Tibial nerve (tissue), 4 donors: ENCODE measurements at regions not wholly inside any gene's neighbourhood (a gene's known extent, or its start where the extent isn't known, plus 50 kb on each side); places are given as distances from the start of the nearest gene placed in this dataset.

ENCODE experiments used
- DNase-seq, 2 donors: peaks; one replicate each; pipeline ENCODE4 v3.0.0-alpha.2; 2019; ENCODE audit warnings: low spot score in 2 of 2
- H3K27ac ChIP-seq, 4 donors: fragments of 200-600 bp; sonication (generic) in 3 of 4; one replicate each; pipeline ENCODE4 v1.5.1; 2017 to 2019; ENCODE audit warnings: mild to moderate bottlenecking in 1 of 4
- H3K27me3 ChIP-seq, 2 donors: fragments of 200-600 bp; sonication (generic) in 1 of 2; one replicate each; pipeline versions ENCODE4 v1.5.1 to v1.6.0; 2017 to 2019
- H3K36me3 ChIP-seq, 3 donors: fragments of 200-600 bp; sonication (generic); one replicate each; pipeline ENCODE4 v1.5.1; 2018 to 2019
- H3K4me1 ChIP-seq, 4 donors: fragments of 200-600 bp; sonication (generic) in 3 of 4; one replicate each; pipeline ENCODE4 v1.5.1; 2017 to 2019
- H3K4me3 ChIP-seq, 4 donors: fragments of 200-600 bp; sonication (generic) in 3 of 4; one replicate each; pipeline ENCODE4 v1.5.1; 2017 to 2019; ENCODE audit warnings: mild to moderate bottlenecking in 1 of 4, moderate library complexity in 1 of 4
- H3K9me3 ChIP-seq, 4 donors: fragments of 200-600 bp; sonication (generic) in 3 of 4; one replicate each; pipeline ENCODE4 v1.5.1; 2017 to 2019
- EP300 ChIP-seq, 2 donors: sonication (generic); formaldehyde crosslinking; IDR thresholded peaks; one replicate each; pipeline ENCODE4 v1.6.1; 2017; ENCODE audit warnings: antibody characterized with exemption in 2 of 2, mild to moderate bottlenecking in 1 of 2
- POLR2A ChIP-seq, 2 donors: fragments of 450-650 bp; IDR thresholded peaks; one replicate each; pipeline ENCODE4 v1.6.1; 2017; ENCODE audit warnings: antibody characterized with exemption in 2 of 2, mild to moderate bottlenecking in 2 of 2, moderate library complexity in 2 of 2
- WGBS, 2 donors: methylation state at CpG; one replicate each; pipeline ENCODE4 v1.1.5; 2018; 5-methylcytosine and 5-hydroxymethylcytosine counted together
- TF ChIP-seq, protein P1 (sequence below), 5 experiments: fragments of 200-600 bp in 3 of 5; fragments of 450-650 bp in 2 of 5; sonication (generic) in 3 of 5; IDR thresholded peaks; one replicate each; pipeline ENCODE4 v1.5.1; 2016 to 2019; ENCODE audit warnings: antibody characterized with exemption in 5 of 5, mild to moderate bottlenecking in 3 of 5, moderate library complexity in 2 of 5

DNA sequence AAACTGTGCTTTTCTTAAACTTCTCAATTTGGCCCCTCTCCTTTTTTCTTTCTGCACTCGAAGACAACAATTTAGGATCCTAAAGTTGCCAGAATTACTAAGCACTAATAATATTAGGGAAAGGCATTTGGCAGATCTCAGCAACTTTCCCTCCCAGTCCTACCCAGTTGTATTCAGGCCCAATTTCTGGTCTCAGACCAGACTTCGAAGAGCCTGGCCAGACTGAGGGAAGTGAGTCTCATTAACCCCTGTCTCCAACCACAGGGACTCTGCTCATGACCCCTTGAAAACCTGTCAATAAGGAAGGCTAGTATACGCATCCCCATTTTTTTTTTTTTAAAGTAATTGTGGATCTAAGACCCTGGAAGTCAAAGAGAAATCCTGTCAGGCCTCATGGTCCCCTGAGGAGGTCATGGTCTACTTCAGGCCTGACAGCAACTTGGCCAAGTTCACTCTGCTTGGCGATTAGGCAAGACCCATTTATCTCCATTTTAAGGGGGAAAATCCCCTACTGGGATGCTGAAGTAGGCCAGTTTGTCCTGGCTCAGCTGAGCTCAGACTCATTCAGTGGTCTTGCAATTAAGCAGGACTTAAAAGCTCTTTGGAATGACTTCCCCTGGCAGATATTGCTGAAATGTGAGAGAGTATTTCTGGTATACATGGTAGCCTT is 521.0 kb downstream of the FUT8 start:
- H3K36me3 ChIP-seq = no peaks in the 10 kb centered on the region
- H3K9me3 ChIP-seq = no peaks in the 10 kb centered on the region
- TF ChIP-seq EP300 (IDR thresholded peaks at IDR 0.05) = no peak
- no peak for TF ChIP-seq POLR2A (IDR thresholded peaks at IDR 0.05)
- TF ChIP-seq, protein P1, sequence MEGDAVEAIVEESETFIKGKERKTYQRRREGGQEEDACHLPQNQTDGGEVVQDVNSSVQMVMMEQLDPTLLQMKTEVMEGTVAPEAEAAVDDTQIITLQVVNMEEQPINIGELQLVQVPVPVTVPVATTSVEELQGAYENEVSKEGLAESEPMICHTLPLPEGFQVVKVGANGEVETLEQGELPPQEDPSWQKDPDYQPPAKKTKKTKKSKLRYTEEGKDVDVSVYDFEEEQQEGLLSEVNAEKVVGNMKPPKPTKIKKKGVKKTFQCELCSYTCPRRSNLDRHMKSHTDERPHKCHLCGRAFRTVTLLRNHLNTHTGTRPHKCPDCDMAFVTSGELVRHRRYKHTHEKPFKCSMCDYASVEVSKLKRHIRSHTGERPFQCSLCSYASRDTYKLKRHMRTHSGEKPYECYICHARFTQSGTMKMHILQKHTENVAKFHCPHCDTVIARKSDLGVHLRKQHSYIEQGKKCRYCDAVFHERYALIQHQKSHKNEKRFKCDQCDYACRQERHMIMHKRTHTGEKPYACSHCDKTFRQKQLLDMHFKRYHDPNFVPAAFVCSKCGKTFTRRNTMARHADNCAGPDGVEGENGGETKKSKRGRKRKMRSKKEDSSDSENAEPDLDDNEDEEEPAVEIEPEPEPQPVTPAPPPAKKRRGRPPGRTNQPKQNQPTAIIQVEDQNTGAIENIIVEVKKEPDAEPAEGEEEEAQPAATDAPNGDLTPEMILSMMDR (IDR thresholded peaks at IDR 0.05) = no peak
- no peak for DNase-seq
- H3K4me3 ChIP-seq = no peak overlapping the region
- no peak overlapping the region for H3K27ac ChIP-seq
- no peaks in the 10 kb centered on the region for H3K4me1 ChIP-seq
- H3K27me3 ChIP-seq = no peaks in the 10 kb centered on the region
- 73 to 80% methylated on average over 4 of the region's 4 CpGs for WGBS, 2 donors

DNA sequence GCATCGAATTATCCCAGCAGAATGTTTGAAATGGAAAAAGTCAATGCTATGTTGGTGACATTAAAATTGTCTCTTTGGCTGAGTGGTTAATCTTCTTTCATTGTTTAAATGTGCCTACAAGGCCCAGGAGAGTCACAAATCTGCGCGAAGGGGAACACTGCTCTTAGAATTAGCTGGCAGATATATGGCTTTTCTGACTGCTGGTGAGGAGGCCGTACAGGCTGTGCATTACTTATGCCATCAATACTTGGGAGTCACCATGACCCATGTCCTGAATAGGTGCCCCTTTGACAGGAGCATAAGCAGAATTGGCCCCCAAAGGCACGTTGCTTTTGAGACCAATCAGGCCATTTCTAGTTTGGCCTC is 521.5 kb downstream of the FUT8 start:
- TF ChIP-seq EP300 (IDR thresholded peaks at IDR 0.05) = no peak
- TF ChIP-seq, protein P1 (IDR thresholded peaks at IDR 0.05) = no peak
- TF ChIP-seq POLR2A (IDR thresholded peaks at IDR 0.05) = no peak
- H3K27ac ChIP-seq = no peak overlapping the region
- no peaks in the 10 kb centered on the region for H3K27me3 ChIP-seq
- no peak for DNase-seq
- WGBS, 2 donors = 78 to 89% methylated on average over 5 of the region's 5 CpGs
- no peaks in the 10 kb centered on the region for H3K36me3 ChIP-seq
- H3K4me1 ChIP-seq = no peaks in the 10 kb centered on the region
- no peaks in the 10 kb centered on the region for H3K9me3 ChIP-seq
- H3K4me3 ChIP-seq = no peak overlapping the region

DNA sequence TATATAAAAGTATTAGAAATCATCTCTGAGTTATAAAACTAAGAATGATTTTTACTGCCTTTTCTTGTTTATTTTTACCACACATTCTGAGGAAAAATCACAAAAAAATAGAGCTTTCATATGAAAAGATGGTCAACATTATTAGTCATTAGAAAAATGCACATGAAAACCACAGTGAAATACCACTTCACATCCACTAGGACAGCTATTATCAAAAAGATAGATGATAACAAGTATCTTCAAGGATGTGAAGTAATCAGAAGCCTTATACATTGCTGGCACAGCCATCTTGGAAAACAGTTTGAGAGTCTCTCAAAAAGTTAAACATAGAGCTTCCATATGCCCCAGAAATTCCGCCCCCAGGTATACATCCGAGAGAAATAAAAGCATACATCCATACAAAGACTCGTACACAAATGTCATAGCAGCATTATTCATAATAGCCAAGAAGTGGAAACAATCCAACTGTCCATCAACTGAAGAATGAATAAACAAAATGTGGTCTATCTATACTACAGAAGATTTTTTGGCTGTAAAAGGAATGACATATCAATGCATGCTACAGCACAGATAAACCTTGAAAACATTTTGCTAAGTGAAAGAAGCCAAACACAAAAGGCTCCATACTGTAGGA is 523.9 kb downstream of the FUT8 start:
- H3K27me3 ChIP-seq = no peaks in the 10 kb centered on the region
- TF ChIP-seq, protein P1 (IDR thresholded peaks at IDR 0.05) = no peak
- TF ChIP-seq POLR2A (IDR thresholded peaks at IDR 0.05) = no peak
- TF ChIP-seq EP300 (IDR thresholded peaks at IDR 0.05) = no peak
- 63 to 69% methylated on average over 3 of the region's 3 CpGs for WGBS, 2 donors
- no peak overlapping the region for H3K27ac ChIP-seq
- H3K4me3 ChIP-seq = no peak overlapping the region
- no peaks in the 10 kb centered on the region for H3K36me3 ChIP-seq
- DNase-seq = no peak
- H3K4me1 ChIP-seq = no peaks in the 10 kb centered on the region
- no peaks in the 10 kb centered on the region for H3K9me3 ChIP-seq

DNA sequence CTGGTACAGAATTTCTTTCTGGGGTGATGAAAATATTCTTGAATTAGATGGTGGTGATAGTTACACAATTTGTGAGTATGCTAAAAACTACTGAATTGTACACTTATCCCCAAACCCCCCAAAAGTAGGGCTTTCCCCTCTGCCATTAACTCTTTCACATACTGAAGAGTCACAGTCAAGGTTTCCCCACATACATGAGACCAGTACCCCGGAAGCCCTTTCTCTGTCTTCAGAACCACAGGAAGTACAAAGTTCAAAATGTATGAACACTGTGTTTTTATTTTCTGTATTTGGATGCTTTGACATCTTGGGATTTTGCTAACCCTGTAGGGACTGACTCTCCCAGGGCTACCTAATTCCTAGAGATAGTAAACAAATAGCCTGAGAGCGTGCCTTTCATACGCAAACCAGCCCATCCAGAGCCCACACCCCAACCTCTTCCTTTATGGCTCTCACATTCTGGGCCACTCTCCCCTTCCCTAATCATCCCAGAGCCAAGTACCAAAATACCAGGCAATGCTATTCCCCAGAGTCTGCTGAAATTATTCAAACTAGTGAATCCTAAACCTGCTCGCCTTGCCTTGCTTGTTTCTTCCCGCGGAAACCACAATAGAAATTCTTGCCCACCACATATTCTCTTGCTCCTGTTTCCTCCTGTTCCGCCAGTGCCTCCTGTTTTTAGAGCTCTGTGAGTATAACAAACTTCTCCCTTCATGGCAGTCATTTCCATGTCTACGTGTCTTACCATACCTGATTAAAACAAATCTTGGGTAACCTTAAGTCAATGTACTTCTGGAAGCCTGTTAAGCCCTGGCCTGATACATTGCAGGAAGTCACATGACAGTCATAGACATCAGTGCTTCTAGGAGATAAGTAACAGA is 524.8 kb downstream of the FUT8 start:
- no peak for TF ChIP-seq EP300 (IDR thresholded peaks at IDR 0.05)
- no peak for TF ChIP-seq POLR2A (IDR thresholded peaks at IDR 0.05)
- TF ChIP-seq, protein P1 (IDR thresholded peaks at IDR 0.05) = no peak
- no peaks in the 10 kb centered on the region for H3K9me3 ChIP-seq
- H3K36me3 ChIP-seq = no peaks in the 10 kb centered on the region
- 86 to 87% methylated on average over 8 of the region's 8 CpGs for WGBS, 2 donors
- no peaks in the 10 kb centered on the region for H3K27me3 ChIP-seq
- no peak overlapping the region for H3K4me3 ChIP-seq
- DNase-seq = no peak
- no peak overlapping the region for H3K27ac ChIP-seq
- no peaks in the 10 kb centered on the region for H3K4me1 ChIP-seq

DNA sequence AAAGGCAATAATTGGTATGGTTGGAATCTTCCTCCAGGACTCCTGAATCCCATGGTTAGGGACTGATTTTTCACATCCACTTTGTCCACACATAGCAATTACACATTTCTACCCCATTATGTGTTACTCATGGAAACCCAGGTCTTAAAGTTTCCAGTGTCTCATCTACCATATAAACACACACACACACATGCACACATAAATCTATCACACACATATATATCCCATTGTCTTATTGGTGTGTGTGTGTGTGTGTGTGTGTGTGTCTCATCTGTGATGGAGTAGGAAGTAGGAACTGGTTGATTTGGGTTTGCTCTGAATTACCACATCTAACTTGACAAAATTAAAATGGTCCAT is 525.4 kb downstream of the FUT8 start:
- DNase-seq = no peak
- no peak overlapping the region for H3K27ac ChIP-seq

More for the DNA sequence above, 525.4 kb downstream of the FUT8 start:
- no peaks in the 10 kb centered on the region for H3K27me3 ChIP-seq
- no peak overlapping the region for H3K4me3 ChIP-seq
- TF ChIP-seq EP300 (IDR thresholded peaks at IDR 0.05) (no peak), POLR2A (IDR thresholded peaks at IDR 0.05) (no peak)
- TF ChIP-seq, protein P1 (IDR thresholded peaks at IDR 0.05) = no peak
- H3K4me1 ChIP-seq = no peaks in the 10 kb centered on the region
- H3K36me3 ChIP-seq = no peaks in the 10 kb centered on the region
- no peaks in the 10 kb centered on the region for H3K9me3 ChIP-seq
